Dendritic cell treated with granulocyte-macrophage colony-stimulating factor and Interleukin-4, amounts not matched to agents 40 ng/mL and 50 ng/mL, for 4 days (primary cell): ENCODE measurements at regions not wholly inside any gene's neighbourhood (a gene's known extent, or its start where the extent isn't known, plus 50 kb on each side); places are given as distances from the start of the nearest gene placed in this dataset.

ENCODE experiments used
- H3K27ac Mint-ChIP-seq: one replicate; pipeline ENCODE4 v1.8.0; 2022; ENCODE audit warnings: mild to moderate bottlenecking, mixed read lengths
- H3K27me3 Mint-ChIP-seq: one replicate; pipeline ENCODE4 v1.8.0; 2022; ENCODE audit warnings: mild to moderate bottlenecking, mixed read lengths
- H3K36me3 Mint-ChIP-seq: one replicate; pipeline ENCODE4 v1.8.0; 2022; ENCODE audit warnings: low read depth, mixed read lengths
- H3K4me1 Mint-ChIP-seq: one replicate; pipeline ENCODE4 v1.8.0; 2022; ENCODE audit warnings: low read depth, mixed read lengths
- H3K4me3 Mint-ChIP-seq: one replicate; pipeline ENCODE4 v1.8.0; 2022; ENCODE audit warnings: mild to moderate bottlenecking, moderate library complexity, mixed read lengths
- H3K9me3 Mint-ChIP-seq: one replicate; pipeline ENCODE4 v1.8.0; 2022; ENCODE audit warnings: mixed read lengths
- intact Hi-C: fragments of 100-400 bp; cut with micrococcal nuclease; formaldehyde crosslinking; loops from one replicate; pipeline ENCODE4 v1.15.0; 2022

- no peak overlapping the region for H3K4me3 Mint-ChIP-seq
- H3K27me3 Mint-ChIP-seq = peaks cover 2% of the 10 kb centered on the region
- H3K27ac Mint-ChIP-seq = no peak overlapping the region
- peaks cover 8% of the 10 kb centered on the region for H3K9me3 Mint-ChIP-seq
- peaks cover 28% of the 10 kb centered on the region for H3K4me1 Mint-ChIP-seq
- no peaks in the 10 kb centered on the region for H3K36me3 Mint-ChIP-seq
- intact Hi-C loops = no loop called here
Measured at GRCh38 chr9:99605016-99605743, 216.5 kb upstream of the NR4A3 start.

- intact Hi-C loops = no loop called here
- Mint-ChIP-seq H3K36me3 (no peaks in the 10 kb centered on the region), H3K4me1 (peaks cover 28% of the 10 kb centered on the region), H3K9me3 (peaks cover 8% of the 10 kb centered on the region), H3K27me3 (peaks cover 2% of the 10 kb centered on the region), H3K4me3 (no peak overlapping the region), H3K27ac (no peak overlapping the region)
Measured at GRCh38 chr9:99606296-99606695, 215.4 kb upstream of the NR4A3 start.

DNA sequence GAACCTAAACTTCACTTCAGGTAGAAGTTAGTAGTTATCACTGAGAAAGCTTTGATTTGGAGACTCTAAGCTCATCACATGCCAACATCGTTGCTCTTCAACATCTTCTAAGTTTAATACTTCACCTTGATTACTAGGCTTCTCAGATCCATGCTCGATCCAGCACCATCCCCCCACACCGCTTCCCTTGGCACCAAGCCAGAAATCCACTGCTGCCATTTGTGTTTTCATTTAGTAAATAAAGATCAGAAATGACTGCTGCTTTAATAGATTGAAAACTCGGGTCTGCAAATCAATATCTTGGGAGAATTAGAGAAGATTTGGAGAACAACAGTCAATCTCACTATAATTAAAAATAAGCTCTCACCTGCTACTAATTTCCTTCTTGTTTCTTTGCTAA lies 214.7 kb upstream of the NR4A3 start:
- intact Hi-C loops = no loop called here
- Mint-ChIP-seq H3K4me1 (peaks cover 23% of the 10 kb centered on the region), H3K36me3 (no peaks in the 10 kb centered on the region), H3K27ac (no peak overlapping the region), H3K4me3 (no peak overlapping the region), H3K27me3 (peaks cover 2% of the 10 kb centered on the region), H3K9me3 (peaks cover 8% of the 10 kb centered on the region)

DNA sequence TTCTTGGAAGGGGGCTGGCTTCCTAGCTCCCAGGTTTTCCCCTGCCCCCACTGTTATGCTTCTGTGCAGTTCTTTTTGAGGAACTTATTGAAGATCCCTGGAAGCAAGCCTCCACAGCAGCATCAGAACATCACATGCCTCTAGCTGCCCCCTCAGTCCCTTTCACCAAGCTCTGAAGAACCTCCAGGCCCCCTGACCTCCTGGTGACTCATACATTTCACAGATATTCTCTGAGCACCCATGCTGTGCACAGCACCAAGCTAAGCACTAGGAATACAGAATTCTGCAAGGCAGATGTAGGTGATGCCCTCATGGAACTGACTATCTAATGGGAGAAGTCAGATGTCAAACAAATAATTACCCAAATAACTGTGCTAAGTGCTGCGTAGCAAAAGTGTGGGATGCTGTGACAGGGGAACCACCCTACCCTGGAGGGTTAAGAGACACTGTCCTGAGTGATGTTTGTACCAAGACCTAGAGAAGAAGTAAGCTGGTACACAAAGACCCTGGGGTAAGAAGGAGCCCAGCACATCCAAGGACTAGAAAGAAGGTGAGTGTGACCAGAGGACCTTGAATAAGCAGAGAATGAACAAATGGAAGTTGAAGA lies 213.7 kb upstream of the NR4A3 start:
- Mint-ChIP-seq H3K27ac (no peak overlapping the region), H3K9me3 (no peaks in the 10 kb centered on the region), H3K36me3 (no peaks in the 10 kb centered on the region), H3K27me3 (peaks cover 2% of the 10 kb centered on the region), H3K4me1 (peaks cover 14% of the 10 kb centered on the region), H3K4me3 (no peak overlapping the region)
- intact Hi-C loops = no loop called here

- no peaks in the 10 kb centered on the region for H3K9me3 Mint-ChIP-seq
- H3K27ac Mint-ChIP-seq = no peak overlapping the region
- H3K4me1 Mint-ChIP-seq = no peaks in the 10 kb centered on the region
- intact Hi-C loops = no loop called here
- no peaks in the 10 kb centered on the region for H3K36me3 Mint-ChIP-seq
- H3K4me3 Mint-ChIP-seq = no peak overlapping the region
- no peaks in the 10 kb centered on the region for H3K27me3 Mint-ChIP-seq
Measured at GRCh38 chr9:99614341-99614740, 207.3 kb upstream of the NR4A3 start.

DNA sequence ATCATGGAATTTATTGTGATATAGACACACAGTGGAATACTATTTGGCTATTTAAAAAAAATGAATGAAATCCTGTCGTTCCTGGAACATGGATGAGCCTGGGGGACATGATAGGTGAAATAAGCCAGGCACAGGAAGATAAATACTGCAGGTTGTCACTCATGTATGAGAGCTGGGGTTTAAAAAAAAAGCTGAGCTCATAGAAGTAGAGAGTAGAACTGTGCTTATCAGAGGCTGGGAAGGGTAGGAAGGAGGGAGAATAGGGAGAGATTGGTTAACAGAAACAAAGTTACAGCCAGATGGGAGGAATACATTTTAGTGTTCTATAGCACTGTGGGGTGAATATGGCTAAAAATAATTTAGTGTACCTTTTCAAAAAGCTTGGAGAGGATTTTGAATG lies 200.6 kb upstream of the NR4A3 start:
- H3K36me3 Mint-ChIP-seq = no peaks in the 10 kb centered on the region
- H3K27ac Mint-ChIP-seq = no peak overlapping the region
- intact Hi-C loops = no loop called here
- H3K4me3 Mint-ChIP-seq = no peak overlapping the region
- no peaks in the 10 kb centered on the region for H3K9me3 Mint-ChIP-seq
- peaks cover 6% of the 10 kb centered on the region for H3K4me1 Mint-ChIP-seq
- H3K27me3 Mint-ChIP-seq = no peaks in the 10 kb centered on the region

- H3K4me3 Mint-ChIP-seq = no peak overlapping the region
- H3K27ac Mint-ChIP-seq = no peak overlapping the region
- H3K27me3 Mint-ChIP-seq = no peaks in the 10 kb centered on the region
- intact Hi-C loops = no loop called here
- no peaks in the 10 kb centered on the region for H3K36me3 Mint-ChIP-seq
- peaks cover 13% of the 10 kb centered on the region for H3K4me1 Mint-ChIP-seq
- H3K9me3 Mint-ChIP-seq = no peaks in the 10 kb centered on the region
Measured at GRCh38 chr9:99622679-99623078, 199.0 kb upstream of the NR4A3 start.

DNA sequence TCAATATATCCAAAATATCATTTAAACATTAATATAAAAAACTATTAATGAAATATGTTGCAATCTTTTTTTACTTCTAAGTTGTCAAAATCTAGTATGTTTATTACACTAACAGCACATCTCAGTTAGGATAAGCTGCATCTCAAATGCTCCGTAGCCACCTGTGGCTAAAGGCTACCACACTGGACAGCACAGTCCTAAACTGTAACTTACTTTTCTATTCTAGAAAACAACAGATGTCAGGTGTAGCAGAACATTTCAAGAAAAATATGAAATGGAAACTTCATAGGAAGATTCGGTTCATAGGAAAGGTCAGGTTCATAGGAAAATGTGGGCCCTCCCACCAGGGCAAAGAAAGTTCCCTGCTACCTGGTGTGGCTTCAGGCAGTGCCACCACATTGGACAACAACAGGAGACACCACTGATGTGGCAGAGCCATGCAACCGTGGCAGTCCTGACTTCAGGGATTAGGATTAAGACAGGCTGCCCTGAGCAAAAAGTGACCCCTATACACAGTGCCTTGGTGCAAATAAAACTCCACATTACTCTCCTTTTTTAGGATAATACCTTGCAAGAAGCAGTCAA lies 197.8 kb upstream of the NR4A3 start:
- no peak overlapping the region for H3K27ac Mint-ChIP-seq
- no peaks in the 10 kb centered on the region for H3K27me3 Mint-ChIP-seq
- H3K36me3 Mint-ChIP-seq = no peaks in the 10 kb centered on the region
- no peak overlapping the region for H3K4me3 Mint-ChIP-seq
- intact Hi-C loops = no loop called here
- H3K4me1 Mint-ChIP-seq = peaks cover 24% of the 10 kb centered on the region
- no peaks in the 10 kb centered on the region for H3K9me3 Mint-ChIP-seq

GRCh38 chr9:99624499-99625233 lies 197.0 kb upstream of the NR4A3 start:
- Mint-ChIP-seq H3K9me3 (no peaks in the 10 kb centered on the region), H3K36me3 (no peaks in the 10 kb centered on the region), H3K4me3 (no peak overlapping the region), H3K27ac (no peak overlapping the region), H3K4me1 (peaks cover 31% of the 10 kb centered on the region), H3K27me3 (no peaks in the 10 kb centered on the region)
- intact Hi-C loops = loop anchor here (5.0 kb wide), 1 partner anchor 37 kb away; no protein-coding TSS in a partner anchor

GRCh38 chr9:99626426-99626825 lies 195.3 kb upstream of the NR4A3 start:
- H3K36me3 Mint-ChIP-seq = no peaks in the 10 kb centered on the region
- H3K9me3 Mint-ChIP-seq = no peaks in the 10 kb centered on the region
- no peak overlapping the region for H3K4me3 Mint-ChIP-seq
- H3K27me3 Mint-ChIP-seq = no peaks in the 10 kb centered on the region
- intact Hi-C loops = loop anchor here (5.0 kb wide), 1 partner anchor 39 kb away; no protein-coding TSS in a partner anchor
- no peak overlapping the region for H3K27ac Mint-ChIP-seq
- peaks cover 31% of the 10 kb centered on the region for H3K4me1 Mint-ChIP-seq

GRCh38 chr9:99628285-99628684 lies 193.4 kb upstream of the NR4A3 start:
- Mint-ChIP-seq H3K4me3 (no peak overlapping the region), H3K27me3 (no peaks in the 10 kb centered on the region), H3K36me3 (no peaks in the 10 kb centered on the region), H3K9me3 (no peaks in the 10 kb centered on the region), H3K27ac (peak overlapping the region; percentile 3), H3K4me1 (peaks cover 32% of the 10 kb centered on the region)
- intact Hi-C loops = loop anchor here (5.0 kb wide), 1 partner anchor 41 kb away; no protein-coding TSS in a partner anchor

DNA sequence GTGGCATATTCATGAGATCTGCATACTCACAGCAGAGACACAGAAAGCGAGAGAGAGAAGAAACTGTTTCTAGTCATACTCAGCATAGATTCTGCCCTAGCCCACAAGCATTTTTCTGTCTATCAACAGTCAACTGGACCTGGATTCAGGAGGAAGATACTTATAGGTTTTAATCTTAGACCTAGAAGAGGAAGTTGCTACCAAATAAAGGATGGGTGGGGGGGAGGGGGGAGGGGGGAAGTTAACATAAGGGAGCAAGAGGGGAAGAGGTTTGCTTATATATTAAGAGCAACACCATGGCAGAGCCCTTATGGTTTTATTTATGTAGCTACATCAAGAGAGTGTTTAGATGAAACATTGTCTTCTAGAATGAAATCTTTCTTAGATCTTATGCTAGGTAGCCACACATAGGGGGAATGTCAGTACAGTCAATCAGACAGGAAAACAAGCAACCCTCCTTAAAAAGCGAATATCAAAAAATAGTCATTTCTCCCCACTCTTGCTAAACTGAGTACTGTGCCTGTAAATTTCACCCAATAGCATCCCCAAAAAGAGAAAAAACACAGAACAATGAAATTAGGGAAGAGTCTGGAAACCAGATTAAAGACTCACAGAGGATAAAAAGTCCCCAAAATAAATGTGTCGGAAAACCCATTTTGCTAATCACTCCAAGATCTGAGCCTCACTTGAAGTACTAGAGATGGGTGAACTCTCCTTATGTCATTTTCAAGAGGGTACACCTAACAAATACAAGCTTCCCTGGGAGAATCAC lies 192.7 kb upstream of the NR4A3 start:
- H3K4me1 Mint-ChIP-seq = peaks cover 39% of the 10 kb centered on the region
- no peaks in the 10 kb centered on the region for H3K9me3 Mint-ChIP-seq
- H3K27ac Mint-ChIP-seq = peak overlapping the region; percentile 3
- no peaks in the 10 kb centered on the region for H3K36me3 Mint-ChIP-seq
- H3K4me3 Mint-ChIP-seq = no peak overlapping the region
- intact Hi-C loops = loop anchor here (5.0 kb wide), 1 partner anchor 42 kb away; no protein-coding TSS in a partner anchor
- no peaks in the 10 kb centered on the region for H3K27me3 Mint-ChIP-seq

DNA sequence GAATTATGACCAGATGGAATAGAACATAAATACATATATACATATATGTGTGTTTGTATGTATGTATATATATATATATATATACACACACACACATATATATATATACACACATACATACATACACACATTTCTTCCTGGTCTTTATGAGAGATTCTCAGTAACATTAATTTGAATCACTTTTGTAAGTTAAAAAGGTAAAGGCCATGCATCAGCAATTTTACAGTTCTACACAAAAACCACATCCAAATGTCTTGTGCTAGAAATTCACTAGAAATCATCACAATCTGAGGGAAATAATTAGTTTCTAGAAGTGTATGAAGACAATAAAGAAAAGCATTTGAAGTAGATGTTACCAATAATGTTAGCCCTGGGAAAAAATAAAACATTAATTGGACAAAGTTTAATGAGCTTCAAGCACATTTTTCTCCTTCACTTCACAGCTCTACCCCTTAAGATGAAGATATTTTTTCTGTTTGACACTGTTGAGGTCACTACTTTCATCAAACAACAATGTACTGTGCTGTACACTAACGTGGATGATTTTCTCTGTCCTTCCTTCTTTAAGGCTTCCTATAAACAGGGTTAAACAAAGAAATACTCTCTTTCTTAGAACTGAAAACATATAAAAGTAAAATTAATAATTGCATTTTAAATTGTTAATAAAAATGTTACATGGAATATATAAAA lies 189.2 kb upstream of the NR4A3 start:
- Mint-ChIP-seq H3K27me3 (no peaks in the 10 kb centered on the region), H3K36me3 (no peaks in the 10 kb centered on the region), H3K4me3 (no peak overlapping the region), H3K27ac (no peak overlapping the region), H3K4me1 (peaks cover 43% of the 10 kb centered on the region), H3K9me3 (no peaks in the 10 kb centered on the region)
- intact Hi-C loops = no loop called here
